H9 (cell line): ENCODE measurements at regions not wholly inside any gene's neighbourhood (a gene's known extent, or its start where the extent isn't known, plus 50 kb on each side); places are given as distances from the start of the nearest gene placed in this dataset.

Experiments
- DNase-seq: peaks from one replicate; pipeline ENCODE4 v3.0.0-alpha.2; 2017
- H2AFZ ChIP-seq: one replicate; pipeline ENCODE4 v1.6.1; 2013; ENCODE audit warnings: mild to moderate bottlenecking, low read length, control low read depth, moderate library complexity
- H2AK5ac ChIP-seq: 2 replicates; pipeline ENCODE4 v1.6.1; 2013; ENCODE audit warnings: low read length, control low read depth, mixed read lengths; ENCODE audit not compliant: insufficient read length
- H2BK120ac ChIP-seq: one replicate; pipeline ENCODE4 v1.6.1; 2013; ENCODE audit warnings: low read depth, mild to moderate bottlenecking, low read length, control low read depth, inconsistent platforms; ENCODE audit not compliant: poor library complexity, severe bottlenecking
- H2BK12ac ChIP-seq: 2 replicates; pipeline ENCODE4 v1.6.1; 2013; ENCODE audit warnings: low read length, control low read depth, mixed read lengths, low read depth; ENCODE audit not compliant: insufficient read length
- H2BK15ac ChIP-seq: 2 replicates; pipeline ENCODE4 v1.6.1; 2013; ENCODE audit warnings: low read depth, low read length, control low read depth
- H2BK20ac ChIP-seq: one replicate; pipeline ENCODE4 v1.6.1; 2013; ENCODE audit warnings: low read depth, mild to moderate bottlenecking, low read length, control low read depth, inconsistent platforms; ENCODE audit not compliant: poor library complexity, severe bottlenecking
- H2BK5ac ChIP-seq: 2 replicates; pipeline ENCODE4 v1.6.1; 2013; ENCODE audit warnings: low read length, control low read depth, mixed read lengths; ENCODE audit not compliant: insufficient read length
- H3K14ac ChIP-seq: 2 replicates; pipeline ENCODE4 v1.6.1; 2013; ENCODE audit warnings: low read length, control low read depth; ENCODE audit not compliant: insufficient read depth
- H3K18ac ChIP-seq: 2 replicates; pipeline ENCODE4 v1.6.1; 2013; ENCODE audit warnings: low read depth, mild to moderate bottlenecking, mixed read lengths, low read length, control low read depth; ENCODE audit not compliant: insufficient read length
- H3K23ac ChIP-seq: 2 replicates; pipeline ENCODE4 v1.6.1; 2013; ENCODE audit warnings: low read length, control low read depth, mixed read lengths, low read depth; ENCODE audit not compliant: insufficient read length
- H3K23me2 ChIP-seq: 2 replicates; pipeline ENCODE4 v1.6.1; 2013; ENCODE audit warnings: low read depth, mild to moderate bottlenecking, mixed read lengths, low read length, control low read depth; ENCODE audit not compliant: insufficient read length, poor library complexity, severe bottlenecking
- H3K27ac ChIP-seq: 2 replicates; pipeline ENCODE4 v1.5.1; 2013; ENCODE audit warnings: low read length, control low read depth, mixed read lengths, low read depth; ENCODE audit not compliant: insufficient read length
- H3K27me3 ChIP-seq: 2 replicates; pipeline ENCODE4 v1.6.1; 2013; ENCODE audit warnings: low read length, control low read depth, inconsistent platforms; ENCODE audit not compliant: insufficient read depth
- H3K4ac ChIP-seq: 2 replicates; pipeline ENCODE4 v1.6.1; 2013; ENCODE audit warnings: low read depth, mild to moderate bottlenecking, control low read depth, inconsistent platforms, low read length, moderate library complexity
- H3K4me1 ChIP-seq: 2 replicates; pipeline ENCODE4 v1.6.1; 2013; ENCODE audit warnings: low read length, control low read depth, inconsistent platforms; ENCODE audit not compliant: insufficient read depth
- H3K4me2 ChIP-seq: 2 replicates; pipeline ENCODE4 v1.6.1; 2013; ENCODE audit warnings: low read length, control low read depth, mixed read lengths; ENCODE audit not compliant: insufficient read length, insufficient read depth
- H3K56ac ChIP-seq: 2 replicates; pipeline ENCODE4 v1.6.1; 2013; ENCODE audit warnings: low read depth, mild to moderate bottlenecking, mixed read lengths, low read length, control low read depth; ENCODE audit not compliant: insufficient read length
- H3K79me1 ChIP-seq: 2 replicates; pipeline ENCODE4 v1.6.1; 2013; ENCODE audit warnings: low read depth, mild to moderate bottlenecking, moderate library complexity, low read length, control low read depth, inconsistent platforms; ENCODE audit not compliant: insufficient read depth, poor library complexity, severe bottlenecking
- H3K79me2 ChIP-seq: 2 replicates; pipeline ENCODE4 v1.6.1; 2013; ENCODE audit warnings: low read length, control low read depth, inconsistent platforms; ENCODE audit not compliant: insufficient read depth
- H3K9ac ChIP-seq: 2 replicates; pipeline ENCODE4 v1.6.1; 2013; ENCODE audit warnings: low read length, control low read depth, mixed read lengths; ENCODE audit not compliant: insufficient read length; ENCODE audit errors: extremely low read depth
- H3K9me3 ChIP-seq: one replicate; pipeline ENCODE4 v1.6.1; 2013; ENCODE audit warnings: low read depth, low read length, inconsistent platforms; ENCODE audit not compliant: control insufficient read depth
- H3T11ph ChIP-seq: one replicate; pipeline ENCODE4 v1.6.1; 2013; ENCODE audit warnings: mild to moderate bottlenecking, low read length, control low read depth, inconsistent platforms
- H4K20me1 ChIP-seq: one replicate; pipeline ENCODE4 v1.6.1; 2013; ENCODE audit not compliant: control insufficient read depth, insufficient read length, insufficient read depth
- H4K5ac ChIP-seq: 2 replicates; pipeline ENCODE4 v1.6.1; 2013; ENCODE audit warnings: low read depth, mild to moderate bottlenecking, mixed read lengths, low read length, control low read depth; ENCODE audit not compliant: insufficient read length
- H4K8ac ChIP-seq: replicated peaks from 2 replicates; pipeline ENCODE4 v1.6.1; 2013; ENCODE audit warnings: low read length, control low read depth, mixed read lengths, low read depth; ENCODE audit not compliant: insufficient read length
- H4K91ac ChIP-seq: 2 replicates; pipeline ENCODE4 v1.6.1; 2013; ENCODE audit warnings: low read depth, mild to moderate bottlenecking, moderate library complexity, mixed read lengths, low read length, control low read depth; ENCODE audit not compliant: insufficient read length
- H3K27ac Mint-ChIP-seq, 3 experiments: 2 replicates in 2 of 3; 3 replicates in 1 of 3; pipeline ENCODE4 v1.8.0; 2020 to 2021; ENCODE audit warnings: mixed read lengths in 3 of 3, mild to moderate bottlenecking in 1 of 3, moderate library complexity in 1 of 3
- H3K27me3 Mint-ChIP-seq: 2 replicates; pipeline ENCODE4 v1.8.0; 2021; ENCODE audit warnings: low read depth, mild to moderate bottlenecking, moderate library complexity, mixed read lengths
- H3K36me3 Mint-ChIP-seq, 3 experiments: 2 replicates in 2 of 3; 3 replicates in 1 of 3; pipeline ENCODE4 v1.8.0; 2020 to 2021; ENCODE audit warnings: low read depth in 3 of 3, mixed read lengths in 3 of 3; ENCODE audit not compliant: insufficient read depth in 1 of 3
- H3K4me1 Mint-ChIP-seq, 2 experiments: 2 replicates each; pipeline ENCODE4 v1.8.0; 2020; ENCODE audit warnings: mixed read lengths in 2 of 2
- H3K4me3 Mint-ChIP-seq, 2 experiments: 2 replicates in 1 of 2; 3 replicates in 1 of 2; pipeline ENCODE4 v1.8.0; 2020 to 2021; ENCODE audit warnings: mild to moderate bottlenecking in 2 of 2, mixed read lengths in 2 of 2, moderate library complexity in 1 of 2
- H3K9me3 Mint-ChIP-seq, 2 experiments: 2 replicates in 1 of 2; 3 replicates in 1 of 2; pipeline ENCODE4 v1.8.0; 2020; ENCODE audit warnings: mild to moderate bottlenecking in 2 of 2, mixed read lengths in 2 of 2, moderate library complexity in 1 of 2
- CTCF ChIP-seq: fragments of 200-600 bp; sonication (generic); conservative IDR thresholded peaks from 3 replicates; pipeline ENCODE4 v1.8.0; 2021; ENCODE audit warnings: antibody characterized with exemption, mild to moderate bottlenecking
- WGBS: extraction: QIAGEN DNeasy Blood & Tissue Kit; methylation state at CpG from one replicate; pipeline ENCODE4 v1.1.7; 2013; ENCODE audit warnings: missing lambda C conversion rate, low lambda C conversion rate, mixed read lengths; ENCODE audit not compliant: insufficient read length; ENCODE audit errors: extremely low coverage; 5-methylcytosine and 5-hydroxymethylcytosine counted together

GRCh38 chr1:29508458-29509107 lies 272.3 kb downstream of the PTPRU start:
- peaks cover 33% of the 10 kb centered on the region in 2 experiments for H3K4me1 Mint-ChIP-seq
- no peak overlapping the region for H3T11ph ChIP-seq

More at GRCh38 chr1:29508458-29509107, 272.3 kb downstream of the PTPRU start:
- Histone ChIP-seq H2BK15ac (no peak overlapping the region), H3K4me2 (no peak overlapping the region), H3K23ac (no peak overlapping the region), H2BK20ac (no peak overlapping the region), H3K23me2 (no peaks in the 10 kb centered on the region), H2BK12ac (no peak overlapping the region), H3K4ac (no peak overlapping the region), H3K9ac (no peak overlapping the region), H2AFZ (no peak overlapping the region), H4K5ac (no peak overlapping the region), H3K14ac (no peak overlapping the region; the same call in 1 of the 2 replicates), H4K8ac (no peak overlapping the region), H3K4me1 (peaks cover 3% of the 10 kb centered on the region; the same call in 1 of the 2 replicates), H3K9me3 (no peaks in the 10 kb centered on the region), H3K18ac (no peak overlapping the region), H3K27me3 (no peaks in the 10 kb centered on the region), H4K20me1 (peaks cover 3% of the 10 kb centered on the region), H2BK120ac (no peak overlapping the region), H2BK5ac (no peak overlapping the region), H3K79me2 (no peaks in the 10 kb centered on the region), H3K79me1 (no peaks in the 10 kb centered on the region), H2AK5ac (no peak overlapping the region), H3K27ac (no peak overlapping the region), H4K91ac (no peak overlapping the region), H3K56ac (no peak overlapping the region)
- Mint-ChIP-seq H3K36me3 (no peaks in the 10 kb centered on the region), H3K4me3 (no peak overlapping the region), H3K27ac (no peak overlapping the region), H3K27me3 (no peaks in the 10 kb centered on the region; the same call in 1 of the 2 replicates), H3K9me3 (no peaks in the 10 kb centered on the region)
- DNase-seq, result peak; percentile 14
- no peak for TF ChIP-seq CTCF
- WGBS, result no CpG with 5 or more reads among the region's 3 CpGs
